ENCODE measurements at regions not wholly inside any gene's neighbourhood (a gene's known extent, or its start where the extent isn't known, plus 50 kb on each side); places are given as distances from the start of the nearest gene placed in this dataset.

GRCh38 chr6:40293460-40294185, 293.5 kb downstream of the LRFN2 start:
- no peak for TF ChIP-seq CTCF (IDR thresholded peaks at IDR 0.05)
- no peak for TF ChIP-seq POLR2A (IDR thresholded peaks at IDR 0.05)

All from lower leg skin (tissue), 3 donors.